ENCODE measurements at regions not wholly inside any gene's neighbourhood (a gene's known extent, or its start where the extent isn't known, plus 50 kb on each side); places are given as distances from the start of the nearest gene placed in this dataset.
"Not testable (repeated sequence)": the region's sequence is repeated elsewhere in the genome, so short reads cannot be mapped to it uniquely, and the experiment has no call there.

DNA sequence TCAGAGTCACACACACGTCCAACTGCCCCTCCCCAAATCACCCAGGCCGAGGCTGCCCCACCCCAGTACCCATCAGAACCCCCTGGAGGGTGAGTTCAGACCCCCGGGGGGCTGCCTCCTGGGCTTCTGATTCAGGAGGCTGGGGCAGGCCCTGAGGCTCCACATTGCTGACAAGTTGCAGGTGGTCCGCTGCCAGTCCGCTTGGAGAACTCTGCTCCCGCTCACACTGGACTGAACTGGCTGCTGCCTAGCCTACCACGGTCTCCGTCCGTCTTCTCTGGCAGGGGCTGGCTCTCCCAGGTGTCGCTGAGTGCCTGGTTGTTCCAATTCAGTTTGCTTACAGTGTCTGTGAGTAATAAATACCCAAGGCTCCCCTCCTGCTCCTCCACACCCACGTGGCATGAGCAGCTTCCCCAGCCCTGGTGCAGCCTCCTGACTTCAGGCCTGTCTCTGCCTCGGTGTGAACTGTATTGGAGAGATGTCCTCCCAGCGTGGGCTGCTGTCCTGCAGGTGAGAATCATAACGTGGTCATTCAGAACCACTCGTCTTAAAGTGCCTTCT, 163.4 kb downstream of the LAT start:
- no peak overlapping the region for H3K27ac ChIP-seq

GRCh38 chr16:29147710-29148109, 162.9 kb downstream of the LAT start:
- 61 to 65% methylated on average over 5 of the region's 10 CpGs for WGBS, 2 donors
- H3K4me1 ChIP-seq; H3K9me3 ChIP-seq; DNase-seq; H3K27ac ChIP-seq; H3K27me3 ChIP-seq; H3K36me3 ChIP-seq; H3K4me3 ChIP-seq; intact Hi-C loops (cut with DNase I): not testable (repeated sequence)

More for the DNA sequence above, 163.4 kb downstream of the LAT start:
- Histone ChIP-seq H3K4me1 (no peaks in the 10 kb centered on the region), H3K9me3 (no peaks in the 10 kb centered on the region), H3K4me3 (no peak overlapping the region), H3K27me3 (no peaks in the 10 kb centered on the region), H3K36me3 (no peaks in the 10 kb centered on the region)
- no peak for TF ChIP-seq CTCF (IDR thresholded peaks at IDR 0.05)
- no peak for TF ChIP-seq POLR2A (IDR thresholded peaks at IDR 0.05)
- 53 to 70% methylated on average over 2 to 12 of the region's 15 CpGs for WGBS, 2 donors
- no peak for DNase-seq
- intact Hi-C loops (cut with DNase I) = no loop called here

DNA sequence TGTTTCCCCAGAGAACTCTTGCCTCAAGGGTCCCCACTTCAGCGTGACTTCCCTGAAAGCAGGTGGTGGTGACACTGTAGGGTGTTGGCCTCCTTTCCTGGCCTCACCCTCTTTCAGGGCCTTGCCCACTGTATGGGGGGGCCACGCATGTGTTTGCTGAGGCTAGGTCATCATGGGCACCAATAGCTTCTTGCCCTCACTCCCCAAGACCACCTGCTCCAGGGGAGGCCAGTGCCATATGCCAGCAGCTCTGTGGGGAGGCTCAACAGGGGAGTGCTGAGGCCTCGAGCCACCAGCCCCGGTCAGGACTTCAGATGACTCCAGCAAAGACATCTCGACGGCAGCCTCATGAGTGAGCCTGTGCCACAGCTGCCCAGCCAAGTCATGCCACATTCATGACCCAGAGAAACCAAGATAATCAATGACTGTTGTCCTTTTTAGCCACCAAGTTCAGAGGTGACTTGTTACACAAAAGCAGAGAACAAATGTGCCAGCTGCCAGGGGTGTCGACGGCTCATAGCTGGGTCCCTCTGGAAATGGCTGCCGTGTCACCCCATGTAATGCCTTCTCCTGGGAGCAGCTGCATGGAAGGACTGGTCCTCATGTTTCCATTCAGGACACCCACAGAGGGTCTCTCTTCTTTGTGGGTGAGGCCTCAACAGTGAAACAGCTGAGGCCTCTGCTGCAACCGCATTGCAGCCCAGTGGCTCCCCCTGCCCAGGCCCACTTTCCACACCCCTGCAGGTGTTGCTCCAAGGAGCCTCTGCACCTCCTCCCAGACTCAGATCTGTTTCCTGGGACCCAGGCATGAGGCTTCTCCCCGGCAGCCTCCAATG, 162.2 kb downstream of the LAT start:
- DNase-seq; H3K27me3 ChIP-seq; H3K27ac ChIP-seq; H3K4me3 ChIP-seq; intact Hi-C loops (cut with DNase I); H3K36me3 ChIP-seq; H3K9me3 ChIP-seq; H3K4me1 ChIP-seq: not testable (repeated sequence)
- 92 to 98% methylated on average over 5 to 9 of the region's 11 CpGs for WGBS, 2 donors

DNA sequence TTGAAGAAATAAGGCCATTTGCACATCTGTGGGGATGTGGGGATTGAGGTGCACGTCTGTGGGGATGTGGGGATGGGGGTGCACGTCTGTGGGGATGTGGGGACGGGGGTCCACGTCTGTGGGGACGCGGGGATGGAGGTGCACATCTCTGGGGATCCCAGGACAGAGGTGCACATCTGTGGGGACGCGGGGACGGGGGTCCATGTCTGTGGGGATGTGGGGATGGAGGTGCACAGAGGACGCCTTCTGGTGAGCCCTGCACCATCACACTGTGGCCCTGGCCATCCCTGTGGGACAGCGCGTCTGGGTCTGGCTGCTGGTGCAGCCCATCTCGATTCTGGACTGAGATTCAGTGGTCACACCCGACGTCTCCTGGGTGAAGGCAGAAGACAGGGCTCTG, 161.4 kb downstream of the LAT start:
- intact Hi-C loops (cut with DNase I) = no loop called here

GRCh38 chr16:29145486-29146225, 160.8 kb downstream of the LAT start:
- H3K36me3 ChIP-seq; H3K27me3 ChIP-seq; intact Hi-C loops (cut with DNase I); DNase-seq; H3K4me1 ChIP-seq; H3K27ac ChIP-seq; H3K4me3 ChIP-seq; H3K9me3 ChIP-seq: not testable (repeated sequence)
- 66 to 82% methylated on average over 7 to 8 of the region's 15 CpGs for WGBS, 2 donors

More for the DNA sequence above, 161.4 kb downstream of the LAT start:
- no peaks in the 10 kb centered on the region for H3K27me3 ChIP-seq
- H3K4me3 ChIP-seq = no peak overlapping the region
- no peak overlapping the region for H3K27ac ChIP-seq
- no peak for DNase-seq
- H3K9me3 ChIP-seq = no peaks in the 10 kb centered on the region
- WGBS, 2 donors = 85 to 90% methylated on average over 2 to 8 of the region's 15 CpGs
- TF ChIP-seq CTCF (IDR thresholded peaks at IDR 0.05) = no peak
- TF ChIP-seq POLR2A (IDR thresholded peaks at IDR 0.05) = no peak
- H3K36me3 ChIP-seq = no peaks in the 10 kb centered on the region
- no peaks in the 10 kb centered on the region for H3K4me1 ChIP-seq

DNA sequence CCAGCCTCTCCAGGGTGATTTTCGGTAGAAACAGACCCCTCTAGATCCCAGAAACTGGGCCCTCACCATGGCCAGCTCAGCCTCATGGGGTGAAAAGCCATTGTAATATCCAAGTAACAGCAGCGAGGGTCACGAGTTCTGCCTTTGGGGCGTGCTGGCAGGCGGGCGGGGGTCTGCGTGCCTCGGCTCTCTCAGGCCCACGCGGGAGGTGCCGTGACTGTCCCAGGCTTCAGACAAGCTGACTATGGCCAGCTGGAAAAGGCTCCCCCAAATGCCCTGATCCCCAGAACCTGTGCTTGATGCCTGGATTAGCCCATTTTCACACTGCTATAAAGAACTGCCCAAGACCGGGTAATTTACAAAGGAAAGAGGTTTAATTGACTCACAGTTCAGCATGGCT, 160.2 kb downstream of the LAT start:
- WGBS, 2 donors = no CpG with 5 or more reads among the region's 12 CpGs
- H3K9me3 ChIP-seq; intact Hi-C loops (cut with DNase I); H3K36me3 ChIP-seq; H3K4me3 ChIP-seq; DNase-seq; H3K4me1 ChIP-seq; H3K27me3 ChIP-seq; H3K27ac ChIP-seq: not testable (repeated sequence)

- 70% methylated on average over 4 of the region's 15 CpGs; no CpG with 5 or more reads in 1 of the 2 donors for WGBS, 2 donors
- H3K4me3 ChIP-seq; H3K9me3 ChIP-seq; intact Hi-C loops (cut with DNase I); H3K27me3 ChIP-seq; H3K27ac ChIP-seq; H3K36me3 ChIP-seq; DNase-seq; H3K4me1 ChIP-seq: not testable (repeated sequence)
These were observed 159.8 kb downstream of the LAT start for GRCh38 chr16:29144669-29145062.

DNA sequence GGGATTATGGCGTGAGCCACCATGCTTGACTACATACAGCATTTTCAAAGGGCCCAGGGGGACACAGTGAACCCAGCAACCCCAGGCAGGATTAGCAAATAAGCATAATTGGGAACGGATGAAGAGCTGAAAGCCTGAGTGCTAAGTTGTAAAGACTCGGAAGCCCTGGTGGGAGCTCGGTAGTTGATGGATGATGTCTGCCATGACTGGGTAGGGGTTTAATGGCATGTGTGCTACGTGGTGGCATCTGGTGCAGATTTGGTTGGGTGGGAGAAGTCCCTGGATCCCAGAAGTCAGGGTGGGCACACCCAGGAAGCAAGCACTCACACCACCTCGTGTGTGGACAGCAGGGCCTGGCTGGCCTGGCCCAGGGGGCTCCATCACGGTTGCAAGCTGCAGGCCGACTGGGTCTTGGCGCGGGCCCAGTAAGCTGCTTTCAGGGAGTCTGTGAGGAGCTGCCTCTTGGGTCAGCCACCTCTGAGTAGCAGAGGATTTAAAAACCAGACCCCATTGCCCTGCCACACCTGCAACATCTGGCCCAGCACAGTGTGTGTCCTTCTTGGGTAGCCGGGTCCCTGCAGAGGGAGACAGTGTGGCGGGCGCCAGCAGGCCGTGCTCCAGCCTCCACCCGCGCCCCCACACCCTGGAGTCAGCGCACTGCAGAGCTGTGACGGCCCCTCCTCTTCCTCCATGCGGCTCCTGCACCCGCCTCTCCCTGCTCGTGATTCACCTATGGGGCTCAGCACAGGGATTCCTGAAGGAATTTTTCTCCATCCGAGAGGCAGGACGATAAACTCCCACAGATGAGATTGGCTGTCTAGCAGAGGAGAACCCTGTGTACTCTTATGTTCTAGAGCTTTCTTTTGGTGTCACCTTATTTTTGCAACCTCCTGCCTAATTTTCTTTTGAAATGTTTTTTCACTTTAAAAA, 159.2 kb downstream of the LAT start:
- intact Hi-C loops (cut with DNase I); H3K36me3 ChIP-seq; H3K27me3 ChIP-seq; H3K4me3 ChIP-seq; H3K4me1 ChIP-seq; H3K9me3 ChIP-seq; H3K27ac ChIP-seq; DNase-seq: not testable (repeated sequence)
- WGBS, 2 donors = 83 to 95% methylated on average over 6 to 11 of the region's 23 CpGs

GRCh38 chr16:29142506-29142905, 157.7 kb downstream of the LAT start:
- H3K27ac ChIP-seq; intact Hi-C loops (cut with DNase I); DNase-seq; H3K4me3 ChIP-seq; H3K4me1 ChIP-seq; H3K27me3 ChIP-seq; H3K36me3 ChIP-seq; H3K9me3 ChIP-seq: not testable (repeated sequence)
- 83% methylated on average over 12 to 13 of the region's 14 CpGs for WGBS, 2 donors

Measured in esophagus squamous epithelium (tissue), 5 donors.